ENCODE measurements at regions not wholly inside any gene's neighbourhood (a gene's known extent, or its start where the extent isn't known, plus 50 kb on each side); places are given as distances from the start of the nearest gene placed in this dataset.

GRCh38 chr5:147180751-147181150 lies 54.1 kb upstream of the STK32A start:
- DNase-seq (ENCODE audit: low read depth) = no peak
- H3K4me3 ChIP-seq (ENCODE audit: low read depth, low read length) = no peak overlapping the region
- TF ChIP-seq CTCF (conservative IDR thresholded peaks at IDR 0.05; ENCODE audit: low read depth, low read length) = no peak

Measured in epithelial cell of proximal tubule (primary cell).